GM12874 (cell line): ENCODE measurements at regions not wholly inside any gene's neighbourhood (a gene's known extent, or its start where the extent isn't known, plus 50 kb on each side); places are given as distances from the start of the nearest gene placed in this dataset.

ENCODE experiments used
- TF ChIP-seq, protein P1 (sequence below): IDR thresholded peaks from 2 replicates; pipeline ENCODE4 v1.5.1; 2011; ENCODE audit warnings: low read depth, mild to moderate bottlenecking, control low read depth, low read length, moderate library complexity; ENCODE audit not compliant: insufficient read depth

DNA sequence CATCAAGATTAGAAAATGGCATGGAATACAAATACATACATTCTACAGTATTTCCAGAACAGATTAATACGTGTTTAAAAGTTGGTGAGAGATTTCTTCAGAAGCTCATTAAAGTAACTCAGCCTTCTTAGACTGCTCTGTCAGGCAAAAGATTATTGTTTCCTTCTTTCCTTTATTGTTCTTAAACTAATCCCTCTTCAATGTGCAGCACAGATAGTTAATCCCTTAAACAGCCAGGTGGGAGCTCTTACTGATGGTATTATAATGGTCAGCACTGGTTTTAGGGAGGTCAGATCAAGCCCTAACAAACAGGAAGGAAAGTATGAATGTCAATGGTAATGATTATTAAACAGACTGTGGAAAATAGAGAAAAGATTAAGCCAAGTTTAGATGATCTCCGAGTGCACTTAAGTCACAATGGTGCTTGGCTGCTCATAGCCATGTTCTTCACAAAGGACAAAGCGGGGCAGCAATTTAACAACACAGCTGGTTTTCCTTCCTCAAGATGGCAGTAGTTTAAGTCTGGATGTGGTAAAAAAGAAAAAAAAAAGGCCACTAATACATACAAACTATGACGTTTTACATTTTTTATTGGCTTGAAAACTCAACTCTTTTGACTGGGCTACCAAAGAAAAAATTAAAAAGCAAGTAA lies 992.6 kb downstream of the PCDH9 start:
- TF ChIP-seq, protein P1, sequence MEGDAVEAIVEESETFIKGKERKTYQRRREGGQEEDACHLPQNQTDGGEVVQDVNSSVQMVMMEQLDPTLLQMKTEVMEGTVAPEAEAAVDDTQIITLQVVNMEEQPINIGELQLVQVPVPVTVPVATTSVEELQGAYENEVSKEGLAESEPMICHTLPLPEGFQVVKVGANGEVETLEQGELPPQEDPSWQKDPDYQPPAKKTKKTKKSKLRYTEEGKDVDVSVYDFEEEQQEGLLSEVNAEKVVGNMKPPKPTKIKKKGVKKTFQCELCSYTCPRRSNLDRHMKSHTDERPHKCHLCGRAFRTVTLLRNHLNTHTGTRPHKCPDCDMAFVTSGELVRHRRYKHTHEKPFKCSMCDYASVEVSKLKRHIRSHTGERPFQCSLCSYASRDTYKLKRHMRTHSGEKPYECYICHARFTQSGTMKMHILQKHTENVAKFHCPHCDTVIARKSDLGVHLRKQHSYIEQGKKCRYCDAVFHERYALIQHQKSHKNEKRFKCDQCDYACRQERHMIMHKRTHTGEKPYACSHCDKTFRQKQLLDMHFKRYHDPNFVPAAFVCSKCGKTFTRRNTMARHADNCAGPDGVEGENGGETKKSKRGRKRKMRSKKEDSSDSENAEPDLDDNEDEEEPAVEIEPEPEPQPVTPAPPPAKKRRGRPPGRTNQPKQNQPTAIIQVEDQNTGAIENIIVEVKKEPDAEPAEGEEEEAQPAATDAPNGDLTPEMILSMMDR, result no peak

DNA sequence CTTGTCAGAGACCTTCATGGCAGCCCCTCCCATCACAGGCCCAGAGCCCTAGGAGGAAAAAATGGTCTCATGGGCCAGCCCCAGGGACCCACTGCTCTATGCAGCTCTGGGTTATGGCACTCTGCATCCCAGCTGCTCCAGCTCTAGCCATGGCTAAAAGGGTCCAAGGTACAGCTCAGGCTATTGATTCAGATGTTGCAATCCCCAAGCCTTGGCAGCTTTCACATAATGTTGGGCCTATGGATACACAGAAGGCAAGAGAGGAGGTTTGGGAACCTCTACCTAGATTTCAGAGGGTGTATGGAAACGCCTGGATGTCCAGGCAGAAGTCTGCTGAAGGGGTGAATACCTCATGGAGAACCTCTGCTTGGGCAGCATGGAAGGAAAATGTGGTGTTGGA lies 996.0 kb downstream of the PCDH9 start:
- TF ChIP-seq, protein P1, result no peak

DNA sequence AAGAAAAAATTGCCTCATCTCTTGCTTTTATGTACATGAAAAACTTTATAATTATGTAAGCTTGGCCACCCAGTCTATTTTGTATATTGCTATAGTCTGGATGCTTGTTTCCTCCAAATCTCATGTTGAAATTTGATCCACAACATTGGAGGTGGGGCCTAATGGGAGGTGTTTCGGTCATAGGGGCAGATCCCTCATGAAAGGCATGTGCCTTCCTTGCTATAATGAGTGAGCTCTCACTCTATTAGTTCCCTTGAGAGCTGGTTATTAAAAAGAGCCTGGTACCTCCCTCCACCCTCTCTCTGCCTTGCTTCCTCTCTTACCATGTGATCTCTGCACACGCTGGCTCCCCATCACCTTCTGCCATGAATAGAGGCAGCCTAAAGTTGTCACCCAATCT lies 1005.1 kb downstream of the PCDH9 start:
- TF ChIP-seq, protein P1, result no peak

DNA sequence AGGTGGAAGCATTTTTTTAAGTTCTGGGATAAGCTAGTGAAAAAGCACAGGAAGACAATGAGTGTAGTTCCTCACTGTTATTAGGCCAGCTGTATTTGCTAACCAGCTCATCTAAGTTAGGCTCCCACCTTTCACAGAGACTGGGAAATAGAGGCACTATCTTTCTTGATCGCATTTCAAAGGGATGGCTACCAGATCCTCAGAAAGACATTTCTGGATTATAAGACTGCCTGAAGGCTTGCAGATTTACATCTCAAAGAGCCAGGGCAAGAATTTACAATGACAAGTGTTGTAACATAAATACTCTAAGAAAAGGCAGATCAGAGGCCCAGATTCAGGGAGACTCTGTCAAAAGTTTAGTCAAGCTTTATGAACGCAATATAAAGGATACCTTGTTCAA lies 1005.5 kb downstream of the PCDH9 start:
- TF ChIP-seq, protein P1, result no peak

DNA sequence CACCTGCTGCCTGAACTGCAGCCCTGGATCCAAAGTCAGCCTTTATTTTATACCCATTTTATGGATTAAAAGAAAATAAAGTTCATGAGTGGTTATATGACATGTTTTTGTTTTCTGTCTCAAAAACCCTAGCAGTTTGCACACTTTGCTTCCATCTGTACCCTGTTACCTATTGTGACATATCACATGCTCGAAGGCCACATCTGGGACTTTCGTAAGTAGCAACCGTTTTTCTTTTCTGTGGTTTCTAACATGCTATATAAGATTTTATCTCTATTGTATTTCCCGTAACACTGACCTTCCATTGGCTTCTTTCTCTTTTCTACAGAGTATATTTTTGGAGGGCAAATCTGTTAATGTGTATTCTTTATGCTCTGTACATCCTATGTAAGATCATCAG lies 1007.2 kb downstream of the PCDH9 start:
- TF ChIP-seq, protein P1, result no peak

DNA sequence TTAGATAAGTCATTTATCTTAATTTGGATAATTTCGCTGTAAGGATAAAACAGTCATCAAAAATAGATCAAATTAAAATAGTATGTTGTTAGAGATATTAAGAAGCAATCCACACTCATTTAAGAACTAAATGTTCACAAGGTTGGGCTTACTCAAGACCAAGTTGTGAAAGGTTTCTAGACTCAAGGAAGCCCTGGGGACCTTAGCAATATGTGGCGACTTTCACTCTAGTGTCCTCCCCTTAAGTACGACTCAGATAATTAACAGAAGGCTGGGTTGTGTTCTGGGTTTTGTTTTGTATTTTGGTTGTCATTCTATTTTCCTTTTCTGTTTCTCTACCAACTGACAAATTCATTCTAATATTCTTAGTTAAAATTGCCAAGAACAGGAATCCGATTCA lies 1008.0 kb downstream of the PCDH9 start:
- TF ChIP-seq, protein P1, result no peak

DNA sequence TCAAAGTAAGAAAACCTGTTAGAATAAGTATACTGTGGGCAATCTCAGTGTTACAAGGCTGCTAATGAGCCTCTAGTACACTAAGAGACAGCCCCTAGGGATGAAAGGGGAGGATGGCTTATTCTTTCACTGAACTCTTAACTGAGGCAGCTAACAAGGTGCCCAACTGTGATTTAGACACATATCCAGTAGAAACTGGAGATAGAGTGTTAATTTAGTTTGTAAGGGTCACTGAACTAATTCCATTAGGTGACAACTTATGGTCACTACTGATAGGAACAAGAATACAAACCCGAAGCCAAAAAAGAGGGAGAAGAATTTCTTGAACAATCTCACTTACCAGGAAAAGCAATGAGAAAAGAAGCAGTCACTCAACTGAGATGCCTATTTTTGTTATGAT lies 1010.6 kb downstream of the PCDH9 start:
- TF ChIP-seq, protein P1, result no peak

DNA sequence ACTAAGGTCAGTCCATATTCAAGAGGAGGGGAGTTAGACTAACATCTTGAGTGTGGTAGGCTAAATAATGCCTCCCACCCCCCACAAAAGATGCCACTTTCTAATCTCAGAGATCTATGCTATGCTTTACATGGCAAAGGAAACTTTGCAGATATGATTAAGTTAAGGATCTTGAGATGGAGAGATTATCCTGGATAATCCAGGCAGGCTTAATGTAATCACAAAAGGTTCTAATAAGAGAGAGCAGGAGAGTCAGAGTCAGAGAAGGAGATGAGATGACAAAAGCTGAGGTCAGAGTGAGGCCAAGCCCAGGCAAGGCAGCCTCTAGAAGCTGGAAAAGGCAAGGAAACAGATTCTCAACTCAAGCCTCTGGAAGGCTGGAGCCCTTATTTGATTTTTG lies 1011.6 kb downstream of the PCDH9 start:
- TF ChIP-seq, protein P1, result no peak
